Activated T-cell treated with anti-CD3 and anti-CD28 coated beads, Interleukin-2, amount 50 U/mL, for 24 hours (primary cell): ENCODE measurements at regions not wholly inside any gene's neighbourhood (a gene's known extent, or its start where the extent isn't known, plus 50 kb on each side); places are given as distances from the start of the nearest gene placed in this dataset.
"Not testable (repeated sequence)": the region's sequence is repeated elsewhere in the genome, so short reads cannot be mapped to it uniquely, and the experiment has no call there.

Experiments used
- DNase-seq: peaks from one replicate; pipeline ENCODE4 v3.0.0-alpha.2; 2020
- H3K27ac Mint-ChIP-seq: 2 replicates; pipeline ENCODE4 v1.8.0; 2020; ENCODE audit warnings: mild to moderate bottlenecking, mixed read lengths
- H3K27me3 Mint-ChIP-seq: 2 replicates; pipeline ENCODE4 v1.8.0; 2020; ENCODE audit warnings: mixed read lengths
- H3K36me3 Mint-ChIP-seq: 2 replicates; pipeline ENCODE4 v1.8.0; 2020; ENCODE audit warnings: low read depth, mixed read lengths
- H3K4me1 Mint-ChIP-seq: 2 replicates; pipeline ENCODE4 v1.8.0; 2020; ENCODE audit warnings: low read depth, mixed read lengths
- H3K4me3 Mint-ChIP-seq: 2 replicates; pipeline ENCODE4 v1.8.0; 2020; ENCODE audit warnings: mild to moderate bottlenecking, moderate library complexity, mixed read lengths
- H3K9me3 Mint-ChIP-seq: 2 replicates; pipeline ENCODE4 v1.8.0; 2020; ENCODE audit warnings: mixed read lengths

DNA sequence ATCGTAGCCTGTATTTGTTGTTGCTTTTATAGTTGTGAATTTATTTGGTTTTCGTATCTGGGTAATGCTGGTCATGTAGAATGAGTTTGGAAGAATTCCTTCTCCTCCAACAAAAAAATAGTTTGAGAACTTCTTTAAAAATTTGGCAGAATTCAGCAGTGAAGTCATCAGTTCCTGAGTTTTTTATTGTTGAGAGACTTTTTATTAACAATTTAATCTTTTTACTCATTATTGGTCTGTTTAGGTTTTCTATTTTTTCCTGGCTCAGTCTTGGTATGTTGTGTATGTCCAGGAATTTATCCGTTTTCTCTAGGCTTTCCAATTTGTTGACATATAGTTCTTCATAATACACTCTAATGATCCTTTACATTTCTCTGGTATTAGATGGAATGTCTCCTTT is 1613.3 kb upstream of the PIK3C3 start:
- Mint-ChIP-seq H3K27ac (no peak overlapping the region), H3K4me1 (no peaks in the 10 kb centered on the region), H3K9me3 (peaks cover 23% of the 10 kb centered on the region), H3K36me3 (no peaks in the 10 kb centered on the region), H3K27me3 (no peaks in the 10 kb centered on the region), H3K4me3 (no peak overlapping the region)
- DNase-seq, result no peak

GRCh38 chr18:40338284-40338683 is 1616.8 kb upstream of the PIK3C3 start:
- DNase-seq, result no peak
- Mint-ChIP-seq H3K4me1 (no peaks in the 10 kb centered on the region), H3K27ac (no peak overlapping the region), H3K4me3 (no peak overlapping the region), H3K9me3 (peaks cover 27% of the 10 kb centered on the region), H3K36me3 (no peaks in the 10 kb centered on the region), H3K27me3 (no peaks in the 10 kb centered on the region)

GRCh38 chr18:40326985-40327384 is 1628.0 kb upstream of the PIK3C3 start:
- DNase-seq, result no peak
- Mint-ChIP-seq H3K27ac (no peak overlapping the region), H3K4me3 (no peak overlapping the region), H3K27me3 (no peaks in the 10 kb centered on the region), H3K36me3 (no peaks in the 10 kb centered on the region), H3K4me1 (no peaks in the 10 kb centered on the region), H3K9me3 (peaks cover 14% of the 10 kb centered on the region)

GRCh38 chr18:40325988-40326387 is 1629.0 kb upstream of the PIK3C3 start:
- no peak for DNase-seq
- peaks cover 15% of the 10 kb centered on the region for H3K9me3 Mint-ChIP-seq
- H3K36me3 Mint-ChIP-seq, result no peaks in the 10 kb centered on the region
- no peak overlapping the region for H3K27ac Mint-ChIP-seq
- no peaks in the 10 kb centered on the region for H3K27me3 Mint-ChIP-seq
- no peaks in the 10 kb centered on the region for H3K4me1 Mint-ChIP-seq
- no peak overlapping the region for H3K4me3 Mint-ChIP-seq

GRCh38 chr18:40314199-40314598 is 1640.8 kb upstream of the PIK3C3 start:
- Mint-ChIP-seq H3K27ac (no peak overlapping the region), H3K4me3 (no peak overlapping the region), H3K4me1 (no peaks in the 10 kb centered on the region)

DNA sequence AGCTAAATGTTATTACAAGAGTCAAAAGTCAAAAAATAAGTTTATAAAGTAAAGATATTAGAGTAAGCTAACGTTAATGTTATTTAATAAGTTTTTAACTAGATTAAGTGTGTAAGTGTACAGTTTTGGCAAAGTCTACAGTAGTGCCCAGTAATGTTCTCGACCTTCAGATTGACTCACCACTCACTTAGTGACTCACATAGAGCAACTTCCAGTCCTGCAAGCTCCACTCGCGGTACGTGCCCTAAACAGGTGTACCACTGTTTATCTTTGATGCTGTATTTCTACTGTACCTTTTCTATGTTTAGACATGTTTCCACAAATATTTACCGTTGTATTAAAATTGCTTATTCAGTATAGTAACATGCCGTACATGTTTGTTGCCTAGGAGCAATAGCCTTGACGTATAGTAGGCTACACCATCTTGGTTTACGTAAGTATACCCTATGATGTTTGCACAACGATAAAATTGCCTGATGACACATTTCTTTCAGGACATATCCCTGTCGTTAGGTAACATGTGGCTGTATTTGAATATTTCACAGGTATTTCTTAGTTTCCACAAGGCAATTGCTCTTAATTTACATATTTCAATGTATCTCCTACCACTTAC is 1641.9 kb upstream of the PIK3C3 start:
- Mint-ChIP-seq H3K27me3 (no peaks in the 10 kb centered on the region), H3K9me3 (peaks cover 8% of the 10 kb centered on the region), H3K27ac (no peak overlapping the region), H3K4me3 (no peak overlapping the region), H3K4me1 (no peaks in the 10 kb centered on the region), H3K36me3 (no peaks in the 10 kb centered on the region)
- DNase-seq, result no peak

More at GRCh38 chr18:40314199-40314598, 1640.8 kb upstream of the PIK3C3 start:
- Mint-ChIP-seq H3K27me3 (no peaks in the 10 kb centered on the region), H3K36me3 (no peaks in the 10 kb centered on the region), H3K9me3 (peaks cover 8% of the 10 kb centered on the region)
- DNase-seq, result no peak

DNA sequence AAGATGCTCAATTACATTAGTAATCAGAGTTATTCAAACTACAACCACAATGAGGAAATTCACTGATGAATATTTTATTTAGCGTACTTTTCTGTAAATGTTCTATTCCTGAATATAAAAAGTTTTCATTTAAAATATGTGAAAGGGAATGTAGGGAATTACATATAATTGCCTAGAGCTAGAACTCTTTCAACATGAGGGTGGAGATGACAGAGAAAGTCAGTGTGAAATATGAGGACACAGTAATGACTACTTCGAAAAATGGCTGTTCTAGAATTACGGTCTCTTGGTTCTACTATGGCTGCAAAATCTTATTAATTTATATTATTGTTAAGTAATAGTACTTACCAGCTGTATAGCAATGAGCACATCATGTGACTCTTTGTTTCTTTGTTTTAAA is 1647.4 kb upstream of the PIK3C3 start:
- Mint-ChIP-seq H3K4me1 (no peaks in the 10 kb centered on the region), H3K4me3 (no peak overlapping the region), H3K27ac (no peak overlapping the region)

GRCh38 chr18:40296717-40297413 is 1658.2 kb upstream of the PIK3C3 start:
- Mint-ChIP-seq H3K27me3 (no peaks in the 10 kb centered on the region), H3K27ac (no peak overlapping the region), H3K36me3 (no peaks in the 10 kb centered on the region), H3K4me3 (no peak overlapping the region), H3K4me1 (no peaks in the 10 kb centered on the region), H3K9me3 (peaks cover 35% of the 10 kb centered on the region)
- no peak for DNase-seq

More for the DNA sequence above, 1647.4 kb upstream of the PIK3C3 start:
- Mint-ChIP-seq H3K27me3 (no peaks in the 10 kb centered on the region), H3K9me3 (peaks cover 19% of the 10 kb centered on the region), H3K36me3 (no peaks in the 10 kb centered on the region)
- no peak for DNase-seq

DNA sequence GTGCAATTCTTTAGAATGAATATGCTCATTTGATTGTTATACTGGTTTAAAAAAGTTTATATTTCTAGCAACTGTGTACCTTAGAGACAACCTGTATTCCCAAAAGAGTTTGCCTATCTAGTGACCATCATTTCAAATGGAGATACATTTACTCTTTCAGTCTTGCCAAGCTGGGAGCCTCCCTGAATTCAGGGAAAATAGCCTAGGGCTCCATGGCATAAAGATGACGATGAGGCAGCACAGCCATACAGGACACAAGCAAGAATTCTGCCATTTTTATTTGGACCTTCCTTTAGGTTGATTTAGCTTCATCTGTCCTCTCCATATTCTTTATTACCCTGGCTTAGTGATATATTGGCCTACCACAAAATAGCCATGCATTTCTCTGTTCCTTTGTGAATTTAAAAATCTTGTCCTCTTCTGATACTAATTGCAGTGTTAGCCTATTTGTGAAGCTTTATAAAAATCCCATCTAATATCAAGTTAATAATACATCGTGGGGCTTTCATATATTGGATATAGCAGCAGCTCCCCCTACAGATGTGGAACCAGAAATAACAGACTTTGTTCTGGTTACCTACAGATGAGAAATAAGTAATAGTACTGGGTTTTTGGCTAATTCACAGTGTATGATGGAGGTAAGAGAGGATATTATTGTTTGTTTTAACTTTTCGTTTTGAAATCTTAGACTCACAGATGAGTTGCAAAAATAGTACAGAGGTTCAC is 1661.9 kb upstream of the PIK3C3 start:
- Mint-ChIP-seq H3K27me3 (no peaks in the 10 kb centered on the region), H3K27ac (no peak overlapping the region)
- no peak for DNase-seq

DNA sequence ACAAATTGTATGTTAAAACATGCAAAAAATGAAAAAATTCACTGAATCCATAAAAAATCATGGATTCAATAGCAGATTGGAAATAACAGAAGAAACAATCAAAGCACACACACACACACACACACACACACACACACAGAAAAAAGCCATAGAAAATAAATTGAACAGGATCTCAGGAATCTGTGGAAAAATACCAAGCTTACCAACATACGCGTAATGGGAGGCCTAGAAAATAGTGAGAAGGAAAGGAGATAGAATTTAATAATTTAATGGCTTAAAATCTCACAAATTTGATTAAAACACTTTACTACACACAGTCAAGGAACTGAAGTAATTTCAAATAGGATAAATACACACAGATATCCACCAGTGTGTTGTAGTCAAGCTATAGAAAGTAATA is 1671.5 kb upstream of the PIK3C3 start:
- H3K36me3 Mint-ChIP-seq, result no peaks in the 10 kb centered on the region
- H3K4me3 Mint-ChIP-seq, result no peak overlapping the region

More for the DNA sequence above, 1661.9 kb upstream of the PIK3C3 start:
- H3K36me3 Mint-ChIP-seq, result no peaks in the 10 kb centered on the region
- no peaks in the 10 kb centered on the region for H3K4me1 Mint-ChIP-seq
- peaks cover 27% of the 10 kb centered on the region for H3K9me3 Mint-ChIP-seq
- H3K4me3 Mint-ChIP-seq, result no peak overlapping the region

DNA sequence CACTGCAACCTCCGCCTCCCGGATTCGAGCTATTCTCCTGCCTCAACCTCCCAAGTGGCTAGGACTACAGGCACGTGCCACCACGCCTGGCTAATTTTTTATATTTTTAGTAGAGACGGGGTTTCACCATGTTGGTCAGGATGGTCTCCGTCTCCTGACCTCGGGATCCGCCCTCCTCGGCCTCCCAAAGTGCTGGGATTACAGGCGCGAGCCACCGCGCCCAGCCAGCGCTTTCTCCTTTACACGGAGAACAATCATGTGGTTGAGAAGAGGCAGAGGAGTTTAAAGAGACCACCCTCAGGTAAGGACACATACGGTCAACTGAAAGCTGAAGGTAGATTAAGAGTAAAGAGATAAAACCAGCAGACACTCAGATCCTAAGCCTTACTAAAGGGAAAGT is 1673.7 kb upstream of the PIK3C3 start:
- not testable (repeated sequence) for H3K27ac Mint-ChIP-seq

More for the DNA sequence above, 1671.5 kb upstream of the PIK3C3 start:
- Mint-ChIP-seq H3K4me1 (no peaks in the 10 kb centered on the region), H3K9me3 (peaks cover 14% of the 10 kb centered on the region), H3K27me3 (no peaks in the 10 kb centered on the region), H3K27ac (no peak overlapping the region)
- no peak for DNase-seq

GRCh38 chr18:40274618-40275196 is 1680.3 kb upstream of the PIK3C3 start:
- no peak overlapping the region for H3K4me3 Mint-ChIP-seq
- H3K27ac Mint-ChIP-seq, result no peak overlapping the region
- H3K9me3 Mint-ChIP-seq, result peaks cover 24% of the 10 kb centered on the region
- no peaks in the 10 kb centered on the region for H3K27me3 Mint-ChIP-seq
- DNase-seq, result no peak
- H3K36me3 Mint-ChIP-seq, result no peaks in the 10 kb centered on the region
- no peaks in the 10 kb centered on the region for H3K4me1 Mint-ChIP-seq

More for the DNA sequence above, 1673.7 kb upstream of the PIK3C3 start:
- not testable (repeated sequence) for H3K36me3 Mint-ChIP-seq, H3K27me3 Mint-ChIP-seq, H3K4me3 Mint-ChIP-seq, H3K4me1 Mint-ChIP-seq, DNase-seq
- H3K9me3 Mint-ChIP-seq, result peaks cover 19% of the 10 kb centered on the region

- no peak overlapping the region for H3K27ac Mint-ChIP-seq
- peaks cover 33% of the 10 kb centered on the region for H3K9me3 Mint-ChIP-seq
- H3K36me3 Mint-ChIP-seq, result no peaks in the 10 kb centered on the region
- H3K4me1 Mint-ChIP-seq, result no peaks in the 10 kb centered on the region
- no peak overlapping the region for H3K4me3 Mint-ChIP-seq
- H3K27me3 Mint-ChIP-seq, result no peaks in the 10 kb centered on the region
- DNase-seq, result no peak
These were observed 1682.3 kb upstream of the PIK3C3 start for GRCh38 chr18:40272630-40273231.

- H3K36me3 Mint-ChIP-seq, result no peaks in the 10 kb centered on the region
- H3K4me1 Mint-ChIP-seq, result no peaks in the 10 kb centered on the region
- DNase-seq, result no peak
These were observed 1695.8 kb upstream of the PIK3C3 start for GRCh38 chr18:40259115-40259835.

More at GRCh38 chr18:40259115-40259835, 1695.8 kb upstream of the PIK3C3 start:
- peaks cover 23% of the 10 kb centered on the region for H3K9me3 Mint-ChIP-seq
- H3K4me3 Mint-ChIP-seq, result no peak overlapping the region
- H3K27me3 Mint-ChIP-seq, result no peaks in the 10 kb centered on the region
- no peak overlapping the region for H3K27ac Mint-ChIP-seq
